Transverse colon (tissue), 4 donors: ENCODE measurements at regions not wholly inside any gene's neighbourhood (a gene's known extent, or its start where the extent isn't known, plus 50 kb on each side); places are given as distances from the start of the nearest gene placed in this dataset.

ENCODE experiments used
- DNase-seq: peaks from one replicate; pipeline ENCODE4 v3.0.0-alpha.2; 2019
- H3K27ac ChIP-seq, 4 donors: fragments of 200-600 bp; sonication (generic); 2 replicates each; pipeline ENCODE4 v1.5.1; 2016 to 2018; ENCODE audit warnings: inconsistent platforms in 4 of 4
- H3K27me3 ChIP-seq: fragments of 200-600 bp; sonication (generic); 2 replicates; pipeline ENCODE4 v1.5.1; 2017; ENCODE audit warnings: inconsistent platforms
- H3K36me3 ChIP-seq, 4 donors: fragments of 200-600 bp; sonication (generic); 2 replicates each; pipeline ENCODE4 v1.5.1; 2017 to 2019; ENCODE audit warnings: inconsistent platforms in 4 of 4
- H3K4me1 ChIP-seq, 4 donors: fragments of 200-600 bp; sonication (generic); 2 replicates each; pipeline ENCODE4 v1.5.1; 2017 to 2020; ENCODE audit warnings: inconsistent platforms in 4 of 4
- H3K4me3 ChIP-seq, 4 donors: fragments of 200-600 bp; sonication (generic); 1 replicate in 1 of 4; 2 replicates in 3 of 4; pipeline versions ENCODE4 v1.5.1 to v1.6.1; 2017 to 2019; ENCODE audit warnings: inconsistent platforms in 4 of 4
- H3K9me3 ChIP-seq, 2 donors: fragments of 200-600 bp; sonication (generic); 2 replicates each; pipeline ENCODE4 v1.5.1; 2017 to 2019; ENCODE audit warnings: inconsistent platforms in 2 of 2
- CTCF ChIP-seq, 5 experiments: fragments of 200-600 bp in 3 of 5; fragments of 450-650 bp in 2 of 5; sonication (generic) in 3 of 5; IDR thresholded peaks; 1 replicate in 2 of 5; 2 replicates in 3 of 5; pipeline ENCODE4 v1.5.1; 2016 to 2017; ENCODE audit warnings: antibody characterized with exemption in 5 of 5, inconsistent platforms in 3 of 5, mild to moderate bottlenecking in 2 of 5, moderate library complexity in 1 of 5
- EP300 ChIP-seq: sonication (generic); formaldehyde crosslinking; IDR thresholded peaks from one replicate; pipeline ENCODE4 v1.6.1; 2017; ENCODE audit warnings: antibody characterized with exemption, low read depth
- POLR2A ChIP-seq: fragments of 450-650 bp; IDR thresholded peaks from one replicate; pipeline ENCODE4 v1.6.1; 2016; ENCODE audit warnings: antibody characterized with exemption, mild to moderate bottlenecking, moderate library complexity
- POLR2AphosphoS5 ChIP-seq, 3 donors: sonication (generic); formaldehyde crosslinking; IDR thresholded peaks; one replicate each; pipeline ENCODE4 v1.6.1; 2016; ENCODE audit warnings: antibody characterized with exemption in 3 of 3
- WGBS, 2 donors: methylation state at CpG; one replicate each; pipeline ENCODE4 v1.1.5; 2018; ENCODE audit warnings: low coverage in 1 of 2; 5-methylcytosine and 5-hydroxymethylcytosine counted together
- in situ Hi-C, 4 donors: fragments of 200-750 bp; cut with MboI; loops; one replicate each; pipeline versions ENCODE4 v1.15.0 to v1.15.1; 2017; ENCODE audit warnings: low sequenced_read_pairs in 3 of 4, low pct_ligation_motif_present in 1 of 4, low pct_unique_long_range_greater_than_20kb in 1 of 4
- intact Hi-C: fragments of 100-400 bp; cut with DNase I; formaldehyde crosslinking; loops from one replicate; pipeline ENCODE4 v1.15.1; 2023; ENCODE audit warnings: low total_unique reads

DNA sequence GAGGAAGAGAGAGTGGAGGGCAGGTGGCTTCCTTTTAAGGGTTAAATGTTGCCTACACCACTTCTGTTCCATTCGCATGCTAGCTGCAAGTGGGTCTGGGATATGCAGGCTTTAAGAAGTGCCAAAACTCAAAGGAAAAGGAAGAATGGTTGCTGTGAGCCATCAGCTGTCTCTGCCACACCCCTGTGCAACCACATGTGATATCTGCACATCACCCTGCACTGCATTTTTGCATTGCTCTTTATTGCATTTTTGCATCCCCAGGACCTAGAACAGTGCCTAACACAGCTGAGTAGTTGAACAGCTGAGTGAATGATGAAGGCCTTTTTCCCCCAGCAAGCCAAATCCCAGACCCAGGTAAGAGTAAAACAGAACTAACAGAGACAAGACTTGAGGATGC is 136.1 kb downstream of the ZIC5 start:
- TF ChIP-seq POLR2AphosphoS5 (IDR thresholded peaks at IDR 0.05) (no peak), EP300 (no peak), CTCF (IDR thresholded peaks at IDR 0.05) (no peak)
- in situ Hi-C loops (no loop called here), intact Hi-C loops (no loop called here)
- no peak overlapping the region for H3K27ac ChIP-seq
- H3K4me1 ChIP-seq, result no peaks in the 10 kb centered on the region
- H3K36me3 ChIP-seq, result no peaks in the 10 kb centered on the region
- H3K4me3 ChIP-seq, result no peak overlapping the region
- no peak for DNase-seq
- H3K9me3 ChIP-seq, result no peaks in the 10 kb centered on the region
- WGBS, 2 donors, result 83% methylated on average over 1 of the region's 1 CpG; no CpG with 5 or more reads in 1 of the 2 donors
- no peaks in the 10 kb centered on the region for H3K27me3 ChIP-seq

DNA sequence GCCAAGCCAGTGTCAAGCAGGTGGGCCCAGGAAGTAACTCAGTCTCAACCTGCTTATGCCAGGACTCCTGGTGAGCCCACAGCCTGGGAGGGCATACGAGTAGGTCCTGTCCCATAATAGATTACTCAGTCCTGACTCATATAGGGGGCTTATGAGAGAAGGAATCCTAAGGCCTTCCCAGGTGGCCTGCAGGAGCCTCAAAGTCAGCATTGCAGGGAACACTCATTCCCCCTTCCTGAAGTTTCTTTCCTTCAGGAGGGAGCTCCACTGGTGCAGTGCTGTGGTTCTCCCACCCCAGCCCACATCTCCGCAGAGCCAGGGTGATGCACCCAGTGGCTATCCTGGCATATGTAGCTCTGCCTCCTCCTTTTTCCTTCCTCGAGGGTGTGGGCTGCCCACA is 137.3 kb downstream of the ZIC5 start:
- no peaks in the 10 kb centered on the region for H3K36me3 ChIP-seq
- H3K4me1 ChIP-seq, result no peaks in the 10 kb centered on the region
- no peaks in the 10 kb centered on the region for H3K9me3 ChIP-seq
- 84 to 92% methylated on average over 2 to 3 of the region's 3 CpGs for WGBS, 2 donors
- in situ Hi-C loops (no loop called here), intact Hi-C loops (no loop called here)
- TF ChIP-seq POLR2AphosphoS5 (IDR thresholded peaks at IDR 0.05) (no peak), POLR2A (no peak), CTCF (IDR thresholded peaks at IDR 0.05) (no peak), EP300 (no peak)
- H3K27ac ChIP-seq, result no peak overlapping the region
- no peaks in the 10 kb centered on the region for H3K27me3 ChIP-seq
- no peak for DNase-seq
- H3K4me3 ChIP-seq, result no peak overlapping the region

DNA sequence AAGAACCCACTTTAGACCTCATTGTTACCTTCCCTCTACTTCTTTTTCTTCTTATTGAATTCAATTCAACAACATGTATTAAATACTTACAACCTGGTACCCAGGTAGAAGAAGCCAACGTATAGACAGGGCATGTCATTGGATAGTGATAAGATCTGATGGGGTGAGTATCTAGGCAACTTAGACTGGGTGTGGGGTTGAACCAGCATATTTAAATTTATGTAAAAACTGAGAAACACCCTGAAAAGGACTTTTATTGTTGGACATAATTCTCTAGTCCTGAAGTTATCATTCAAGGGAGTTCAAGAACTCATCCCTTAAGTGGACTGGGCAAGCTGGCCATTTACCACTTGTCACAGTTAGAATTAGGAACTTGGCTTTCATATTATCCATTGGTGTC is 139.2 kb downstream of the ZIC5 start:
- intact Hi-C loops (no loop called here), in situ Hi-C loops (no loop called here)
- Histone ChIP-seq H3K4me3 (no peak overlapping the region), H3K27ac (no peak overlapping the region), H3K9me3 (no peaks in the 10 kb centered on the region), H3K4me1 (no peaks in the 10 kb centered on the region), H3K27me3 (no peaks in the 10 kb centered on the region), H3K36me3 (no peaks in the 10 kb centered on the region)
- no peak for DNase-seq
- no peak for TF ChIP-seq POLR2A
- no peak for TF ChIP-seq POLR2AphosphoS5 (IDR thresholded peaks at IDR 0.05)
- TF ChIP-seq CTCF (IDR thresholded peaks at IDR 0.05), result no peak
- no peak for TF ChIP-seq EP300
- 67 to 94% methylated on average over 1 of the region's 1 CpG for WGBS, 2 donors

DNA sequence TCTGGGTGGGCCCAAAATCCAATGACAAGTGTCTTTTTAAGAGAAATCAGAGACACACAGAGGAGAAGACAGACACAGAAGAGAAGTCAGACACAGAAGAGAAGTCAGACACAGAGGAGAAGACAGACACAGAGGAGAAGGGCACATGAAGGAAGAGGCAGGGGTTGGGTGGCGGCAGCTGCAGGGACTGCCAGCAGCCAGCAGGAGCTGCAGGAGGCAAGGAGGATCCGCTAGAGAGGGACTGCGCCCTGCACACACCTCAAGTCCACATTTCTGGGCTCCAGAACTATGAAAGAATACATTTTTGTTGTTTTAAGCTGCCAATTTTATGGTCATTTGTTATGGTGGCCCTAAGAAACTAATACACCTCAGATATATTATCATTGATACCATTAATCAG is 140.6 kb downstream of the ZIC5 start:
- DNase-seq, result no peak
- TF ChIP-seq POLR2A, result no peak
- no peak for TF ChIP-seq EP300
- TF ChIP-seq CTCF (IDR thresholded peaks at IDR 0.05), result no peak
- no peak for TF ChIP-seq POLR2AphosphoS5 (IDR thresholded peaks at IDR 0.05)
- Histone ChIP-seq H3K4me3 (no peak overlapping the region), H3K27ac (no peak overlapping the region), H3K36me3 (no peaks in the 10 kb centered on the region), H3K27me3 (no peaks in the 10 kb centered on the region), H3K4me1 (no peaks in the 10 kb centered on the region), H3K9me3 (no peaks in the 10 kb centered on the region)
- intact Hi-C loops (no loop called here), in situ Hi-C loops (no loop called here)
- WGBS, 2 donors, result 99 to 100% methylated on average over 3 of the region's 3 CpGs
